ENCODE measurements at regions not wholly inside any gene's neighbourhood (a gene's known extent, or its start where the extent isn't known, plus 50 kb on each side); places are given as distances from the start of the nearest gene placed in this dataset.
"Not testable (repeated sequence)": the region's sequence is repeated elsewhere in the genome, so short reads cannot be mapped to it uniquely, and the experiment has no call there.

DNA sequence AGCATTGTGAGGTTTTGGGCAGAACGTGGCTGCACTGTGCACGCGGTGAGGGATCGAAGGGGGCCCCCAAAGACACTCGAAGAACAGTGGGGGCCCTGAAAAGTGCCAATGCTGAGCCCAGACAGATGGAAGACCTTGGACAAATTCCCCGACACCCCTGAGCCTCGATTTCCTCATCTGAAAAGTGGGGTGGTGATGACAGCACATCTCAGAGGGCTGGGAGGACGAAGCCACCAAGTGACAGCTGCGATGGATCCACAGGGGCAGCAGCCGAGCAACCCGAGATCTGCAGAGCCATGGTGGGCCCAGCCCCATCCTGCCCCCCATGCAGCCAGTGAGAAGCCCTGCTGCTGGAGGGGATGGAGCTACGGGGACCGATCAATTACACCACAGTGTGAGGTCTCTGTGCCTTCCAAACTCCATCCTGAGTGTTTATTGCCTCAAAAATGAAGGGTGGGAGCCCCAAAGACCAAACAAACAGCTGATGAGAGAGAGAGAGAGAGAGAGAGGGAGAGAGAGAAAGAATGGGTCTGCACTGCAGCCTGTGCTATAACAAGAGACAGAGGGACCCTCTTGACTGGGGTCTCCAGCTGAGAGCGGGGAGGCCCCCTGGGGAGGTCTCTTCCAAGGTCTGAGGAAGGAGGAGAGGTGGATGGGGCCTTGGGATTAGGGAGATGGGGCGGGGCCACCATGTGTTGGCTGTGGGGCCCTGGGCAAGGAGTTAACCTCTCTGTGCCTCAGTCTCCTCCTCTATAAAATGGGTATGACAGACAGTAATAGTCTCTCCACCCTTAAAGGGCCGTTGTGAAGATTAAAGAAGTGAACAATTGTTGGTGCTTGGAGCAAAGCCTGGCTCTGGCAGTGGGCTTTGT is 134.4 kb upstream of the IER5L start:
- ATAC-seq (no peak), DNase-seq (no peak)

DNA sequence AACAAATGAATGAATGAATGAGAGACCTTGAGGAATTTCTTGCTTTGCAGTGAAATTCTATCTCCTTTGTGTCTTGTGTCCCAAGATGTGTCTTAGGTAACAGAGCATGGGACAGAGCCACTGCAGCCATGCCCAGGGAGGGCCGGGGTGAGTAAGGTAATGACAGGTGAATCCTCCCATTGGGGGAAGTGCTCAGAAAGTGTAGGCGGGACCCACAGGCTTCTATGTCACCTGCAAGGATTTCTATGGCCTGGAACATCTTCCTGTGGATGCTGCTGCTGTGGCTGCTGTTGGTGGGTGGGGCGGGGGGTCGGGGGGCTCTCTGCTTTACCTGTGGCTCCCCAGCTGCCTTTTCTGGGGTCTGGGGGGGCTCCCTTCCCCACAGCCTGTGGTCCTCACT is 133.6 kb upstream of the IER5L start:
- no peak for DNase-seq
- no peak for ATAC-seq

DNA sequence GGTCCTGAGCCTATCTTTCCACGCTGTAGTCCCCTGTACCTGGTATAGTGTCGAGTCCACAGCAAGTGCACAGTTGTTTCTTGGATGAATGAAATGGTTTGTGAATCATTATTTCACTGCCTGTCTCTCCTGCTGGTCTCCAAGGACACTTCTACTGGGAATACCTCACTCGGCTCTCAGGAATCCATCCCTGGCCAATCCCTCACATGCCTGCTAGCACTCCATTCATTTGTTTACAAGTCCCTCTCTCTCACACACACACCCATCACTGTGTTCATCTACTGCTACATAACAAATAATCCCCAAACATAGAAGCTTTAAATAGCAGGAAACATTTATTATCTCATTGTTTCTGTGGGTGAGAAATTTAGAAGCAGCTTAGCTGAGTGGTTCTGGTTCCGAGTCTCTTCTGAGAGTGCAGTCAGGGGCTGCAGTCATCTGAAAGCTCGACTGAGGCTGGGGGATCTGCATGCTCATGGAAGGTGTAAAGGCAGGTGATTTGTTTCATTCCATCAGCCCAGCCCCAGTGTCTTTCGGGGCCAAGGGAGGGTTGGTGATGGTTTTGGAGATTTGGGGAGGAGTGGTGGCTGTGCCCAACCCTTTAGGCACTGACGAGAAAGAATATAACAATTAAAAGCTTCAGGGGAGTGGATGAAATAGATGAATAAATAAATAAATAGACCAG is 132.7 kb upstream of the IER5L start:
- DNase-seq (no peak), ATAC-seq (no peak)

DNA sequence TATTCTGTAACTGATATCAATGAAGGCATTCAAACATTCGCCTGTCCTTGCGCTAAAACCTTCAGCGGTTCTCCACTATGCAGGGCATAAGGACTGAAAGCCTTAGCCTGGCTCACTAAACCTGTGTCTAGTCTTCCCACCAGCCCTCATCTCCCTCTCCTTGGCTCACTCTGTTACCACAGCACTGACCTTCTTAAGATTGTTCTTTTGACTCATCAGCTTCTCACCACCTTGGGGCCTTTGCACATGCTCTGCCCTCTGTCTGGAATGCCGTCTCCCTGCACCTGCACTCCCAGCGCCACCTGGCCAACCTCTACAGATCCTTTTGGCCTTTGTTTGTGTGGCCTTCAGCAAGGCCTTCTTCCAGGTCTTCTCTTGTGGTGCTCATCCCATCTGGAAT is 131.8 kb upstream of the IER5L start:
- no peak for ATAC-seq
- no peak for DNase-seq

DNA sequence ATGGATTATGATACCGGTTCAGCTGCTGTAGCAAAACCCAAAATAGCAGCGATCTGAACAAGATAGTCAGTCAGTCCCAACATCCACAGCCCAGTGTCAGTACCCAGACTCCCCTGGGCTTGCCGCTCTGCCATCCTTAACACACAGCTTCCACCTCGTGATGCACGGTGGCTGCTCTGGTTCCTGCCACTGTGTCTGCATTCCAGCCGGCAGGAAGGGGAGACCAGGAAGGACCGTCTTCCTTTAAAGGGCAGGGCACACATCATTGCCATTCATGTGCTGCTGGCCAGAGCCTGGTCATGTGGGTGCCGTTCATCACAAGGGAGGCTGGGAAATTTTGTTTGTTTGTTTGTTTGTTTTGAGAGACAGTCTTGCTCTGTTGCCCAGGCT is 131.0 kb upstream of the IER5L start:
- ATAC-seq, result no peak
- DNase-seq, result no peak

DNA sequence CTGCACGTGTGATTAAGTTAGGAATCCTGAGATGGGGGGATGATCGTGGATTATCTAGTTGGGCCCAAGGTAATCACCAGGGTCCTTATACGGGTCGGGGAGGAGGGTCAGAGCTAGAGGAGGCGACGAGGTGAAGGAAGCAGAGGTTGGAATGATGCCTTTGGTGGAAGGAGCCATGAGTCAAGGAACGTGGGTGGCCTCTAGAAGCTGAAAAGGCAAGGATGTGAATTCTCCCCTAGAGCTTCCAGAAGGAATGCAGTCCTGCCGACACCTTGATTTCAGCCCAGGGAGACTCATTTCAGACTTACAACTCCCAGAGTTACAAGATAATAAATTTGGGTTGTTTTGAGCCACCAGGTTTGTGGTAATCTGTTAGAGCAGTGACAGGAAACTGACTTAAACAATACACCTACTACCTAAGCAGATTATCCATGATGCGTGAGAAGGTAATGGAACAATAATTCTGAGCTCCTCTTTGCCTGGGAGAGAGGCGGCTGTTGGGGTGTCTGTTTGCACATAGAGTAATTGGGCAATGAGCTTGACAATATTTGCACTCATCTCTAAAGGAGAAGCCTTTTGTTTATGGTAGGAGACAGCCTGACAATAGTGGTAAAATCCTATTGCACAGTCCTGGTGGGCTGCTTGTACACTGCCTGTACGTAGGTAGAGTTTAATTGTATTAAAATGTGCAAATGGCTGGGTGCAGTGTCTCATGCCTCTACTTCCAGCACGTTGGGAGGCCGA is 129.3 kb upstream of the IER5L start:
- ATAC-seq (no peak), DNase-seq (peak; percentile 2)

DNA sequence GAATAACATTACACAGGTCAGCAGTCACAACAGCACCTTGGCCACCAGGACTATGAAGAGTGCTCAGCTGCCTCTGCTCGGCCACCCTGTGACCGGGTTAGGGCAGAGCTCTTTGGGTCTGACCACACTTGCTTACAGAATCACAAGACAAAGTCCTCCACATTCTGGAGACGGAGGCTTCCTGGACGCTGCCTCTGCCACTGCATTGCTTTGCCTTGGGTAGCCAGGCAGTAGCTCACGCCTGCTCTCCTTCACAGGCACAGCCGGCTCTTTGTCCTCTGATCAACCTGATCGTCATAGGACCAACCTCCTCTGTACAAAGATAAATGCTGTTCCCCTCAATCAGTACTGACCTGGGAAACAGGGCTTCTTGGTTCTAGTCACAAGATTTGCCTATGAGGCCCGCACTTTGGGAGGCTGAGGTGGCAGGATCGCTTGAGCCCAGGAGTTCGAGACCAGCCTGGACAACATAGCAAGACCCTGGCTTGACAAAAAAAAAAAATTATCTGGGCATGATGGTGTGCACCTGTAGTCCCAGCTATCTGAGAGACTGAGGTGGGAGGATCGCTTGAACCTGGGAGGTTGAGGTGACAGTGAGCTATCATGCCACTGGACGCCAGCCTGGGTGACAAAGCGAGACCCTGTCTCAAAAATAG is 128.4 kb upstream of the IER5L start:
- no peak for ATAC-seq

DNA sequence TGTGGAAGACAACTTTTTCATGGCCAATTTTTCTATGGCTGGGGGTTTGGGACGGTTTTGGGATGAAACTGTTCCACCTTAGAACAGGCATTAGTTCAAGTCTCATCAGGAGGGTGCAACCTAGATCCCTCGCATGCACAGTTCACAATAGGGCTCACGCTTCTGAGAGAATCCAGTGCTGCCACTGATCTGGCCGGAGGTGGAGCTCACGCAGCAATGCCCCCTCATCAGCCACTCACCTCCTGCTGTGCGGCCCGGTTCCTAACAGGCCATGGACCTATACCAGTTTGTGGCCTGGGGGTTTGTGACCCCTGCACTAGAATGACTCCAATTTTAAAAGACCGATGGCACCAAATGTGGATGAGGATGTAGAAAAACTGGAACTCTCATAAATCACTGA is 127.2 kb upstream of the IER5L start:
- ATAC-seq, result no peak

More for the DNA sequence above, 128.4 kb upstream of the IER5L start:
- no peak for DNase-seq

DNA sequence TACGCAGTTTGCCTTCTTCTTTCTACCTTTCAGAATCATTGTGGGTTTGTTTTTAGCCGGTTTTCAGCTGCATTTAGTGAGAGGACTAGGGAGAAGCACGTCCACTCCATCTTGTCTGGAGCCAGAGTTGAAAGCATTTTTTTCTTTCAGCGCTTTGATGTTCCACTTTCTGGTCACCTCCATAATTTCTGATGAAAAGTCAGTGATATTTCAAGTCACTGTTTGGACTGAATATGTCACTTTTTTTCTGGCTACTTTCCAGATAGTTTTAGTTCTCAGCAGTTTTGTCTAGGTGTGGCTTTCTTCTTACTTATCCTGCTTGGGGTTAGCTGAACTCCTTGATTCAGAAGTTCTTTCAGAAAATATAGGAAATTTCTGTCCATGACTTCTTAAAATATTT is 123.9 kb upstream of the IER5L start:
- no peak for ATAC-seq

More for the DNA sequence above, 127.2 kb upstream of the IER5L start:
- DNase-seq, result no peak

DNA sequence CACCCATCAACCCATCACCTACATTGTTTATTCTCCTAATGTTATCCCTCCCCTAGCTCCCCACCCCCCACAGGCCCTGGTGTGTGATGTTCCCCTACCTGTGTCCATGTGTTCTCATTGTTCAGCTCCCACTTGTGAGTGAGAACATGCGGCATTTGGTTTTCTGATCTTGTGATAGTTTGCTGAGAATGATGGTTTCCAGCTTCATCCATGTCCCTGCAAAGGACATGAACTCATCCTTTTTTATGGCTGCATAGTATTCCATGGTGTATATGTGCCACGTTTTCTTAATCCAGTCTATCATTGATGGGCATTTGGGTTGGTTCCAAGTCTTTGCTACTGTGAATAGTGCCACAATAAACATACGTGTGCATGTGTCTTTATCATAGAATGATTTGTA is 118.1 kb upstream of the IER5L start:
- DNase-seq, ATAC-seq: not testable (repeated sequence)

More for the DNA sequence above, 123.9 kb upstream of the IER5L start:
- no peak for DNase-seq

DNA sequence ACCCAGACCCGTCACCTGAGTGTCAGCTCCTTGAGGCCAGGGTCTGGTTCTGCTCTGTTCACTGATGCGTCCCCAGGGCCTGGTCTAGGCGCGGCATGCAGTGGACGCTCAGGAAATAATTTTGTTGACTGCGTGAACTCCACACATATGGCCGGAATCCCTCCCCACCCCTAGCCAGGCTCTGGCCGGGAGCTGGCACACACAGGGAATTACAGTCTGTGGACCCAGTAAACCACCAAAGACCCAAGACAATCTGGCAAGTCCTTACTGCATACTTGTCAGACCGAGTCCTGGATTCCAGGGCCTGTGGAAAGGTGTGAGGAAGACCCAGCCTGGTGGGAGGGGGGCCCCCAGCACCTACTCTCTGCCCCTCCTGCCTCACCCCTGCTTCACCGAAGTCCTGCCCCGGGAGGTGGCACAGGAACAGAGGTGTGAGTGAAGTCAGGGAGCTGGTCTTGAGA is 113.0 kb upstream of the IER5L start:
- ATAC-seq, result no peak
- DNase-seq, result no peak

DNA sequence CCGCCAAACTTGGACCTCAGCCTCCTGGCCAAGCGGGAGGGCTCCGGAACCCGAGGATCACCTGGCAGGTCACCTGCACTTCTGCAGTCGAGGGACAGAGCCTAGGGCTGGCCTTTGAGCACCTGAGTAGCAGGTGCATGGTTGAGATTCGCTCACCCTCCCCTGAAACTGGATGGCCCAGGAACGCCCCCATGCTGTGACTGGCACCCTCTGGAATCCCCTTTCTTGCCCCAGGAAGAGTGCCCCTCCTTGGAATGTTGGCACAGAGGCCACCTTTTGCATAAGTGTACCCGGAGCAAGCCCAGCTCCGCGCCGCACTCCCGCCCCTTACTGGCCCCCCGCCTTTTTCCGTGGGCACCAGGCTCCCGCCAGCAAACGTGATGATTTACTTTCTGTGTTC is 112.5 kb upstream of the IER5L start:
- no peak for ATAC-seq
- no peak for DNase-seq

DNA sequence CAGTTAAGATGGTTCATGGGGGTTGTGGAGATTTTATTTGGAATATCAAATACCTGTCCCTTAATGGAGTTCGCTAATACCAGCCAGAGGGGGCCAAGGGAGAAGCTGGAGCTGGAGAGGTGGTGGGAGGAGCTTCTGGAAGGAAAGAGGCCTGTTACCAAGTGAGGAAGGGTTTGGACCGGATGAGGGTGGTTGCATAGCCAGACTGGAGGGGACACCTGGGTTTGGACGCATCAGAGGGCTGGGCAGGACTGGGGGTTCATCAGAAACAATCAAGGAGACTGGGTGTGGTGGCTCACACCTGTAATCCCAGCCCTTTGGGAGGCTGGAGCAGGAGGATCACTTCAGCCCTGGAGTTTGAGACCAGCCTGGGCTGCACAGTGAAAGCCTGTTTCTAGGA is 111.8 kb upstream of the IER5L start:
- DNase-seq, result no peak
- ATAC-seq, result no peak

DNA sequence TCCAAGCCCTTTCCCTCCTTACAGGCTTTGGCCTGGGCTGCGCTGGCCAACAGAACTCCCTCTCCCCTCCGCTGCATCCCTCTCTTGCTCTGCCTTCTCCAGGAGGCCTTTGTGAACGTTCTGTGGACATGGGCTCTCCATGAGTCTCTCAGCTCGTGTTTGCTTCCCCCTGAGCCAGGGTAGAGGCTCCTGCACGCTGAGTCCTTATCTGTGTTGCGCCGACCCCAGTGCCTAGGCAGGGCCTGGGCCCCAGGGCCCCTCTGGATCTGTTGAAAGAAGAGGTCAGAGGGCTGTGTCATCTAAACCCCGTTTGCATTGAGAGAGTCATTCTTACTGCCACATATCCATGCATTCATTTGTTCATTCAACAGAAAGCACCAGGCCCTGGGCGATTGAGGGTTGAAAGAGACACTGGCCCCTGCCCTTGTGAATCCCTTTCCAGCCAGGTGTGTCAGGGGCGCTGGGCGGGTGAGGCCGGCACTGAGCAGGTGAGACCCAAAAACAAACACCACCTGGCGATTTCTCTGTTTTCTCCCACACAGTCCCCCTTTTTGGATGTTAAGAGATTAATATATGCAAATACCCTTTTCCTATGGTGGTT is 111.2 kb upstream of the IER5L start:
- no peak for ATAC-seq
- DNase-seq, result no peak

DNA sequence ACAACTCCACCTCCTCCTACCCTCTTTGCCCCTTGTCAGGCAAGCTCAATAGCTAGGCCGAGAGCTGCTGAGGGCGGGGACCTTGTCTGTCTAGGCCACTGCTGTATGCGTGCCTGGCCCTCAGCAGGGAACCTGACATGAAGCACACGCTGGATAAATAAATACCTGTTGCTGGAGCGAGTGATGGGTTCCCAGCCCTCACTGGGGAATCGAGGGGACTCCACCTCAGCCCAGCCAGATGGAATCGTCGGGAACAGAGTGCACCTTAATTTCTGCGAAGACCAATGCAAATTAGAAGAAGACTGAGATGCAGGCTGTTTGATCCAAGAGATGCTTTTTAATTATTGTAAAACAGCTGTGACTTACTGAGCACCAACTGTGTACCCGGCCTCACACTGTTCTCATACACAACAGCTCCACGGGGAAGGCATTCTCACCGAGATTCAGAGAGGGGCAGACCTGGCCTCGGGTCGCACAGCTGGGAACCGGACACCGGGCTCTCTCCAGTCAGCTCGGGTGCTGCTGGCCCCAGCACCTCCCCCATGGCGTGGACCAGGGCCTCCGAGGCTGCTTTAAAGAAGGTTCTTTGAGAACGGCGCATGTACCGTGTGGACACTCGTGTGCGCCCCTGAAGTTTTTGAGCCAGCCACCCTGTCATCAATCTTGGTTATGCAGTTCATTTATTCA is 109.7 kb upstream of the IER5L start:
- ATAC-seq (no peak), DNase-seq (no peak)

DNA sequence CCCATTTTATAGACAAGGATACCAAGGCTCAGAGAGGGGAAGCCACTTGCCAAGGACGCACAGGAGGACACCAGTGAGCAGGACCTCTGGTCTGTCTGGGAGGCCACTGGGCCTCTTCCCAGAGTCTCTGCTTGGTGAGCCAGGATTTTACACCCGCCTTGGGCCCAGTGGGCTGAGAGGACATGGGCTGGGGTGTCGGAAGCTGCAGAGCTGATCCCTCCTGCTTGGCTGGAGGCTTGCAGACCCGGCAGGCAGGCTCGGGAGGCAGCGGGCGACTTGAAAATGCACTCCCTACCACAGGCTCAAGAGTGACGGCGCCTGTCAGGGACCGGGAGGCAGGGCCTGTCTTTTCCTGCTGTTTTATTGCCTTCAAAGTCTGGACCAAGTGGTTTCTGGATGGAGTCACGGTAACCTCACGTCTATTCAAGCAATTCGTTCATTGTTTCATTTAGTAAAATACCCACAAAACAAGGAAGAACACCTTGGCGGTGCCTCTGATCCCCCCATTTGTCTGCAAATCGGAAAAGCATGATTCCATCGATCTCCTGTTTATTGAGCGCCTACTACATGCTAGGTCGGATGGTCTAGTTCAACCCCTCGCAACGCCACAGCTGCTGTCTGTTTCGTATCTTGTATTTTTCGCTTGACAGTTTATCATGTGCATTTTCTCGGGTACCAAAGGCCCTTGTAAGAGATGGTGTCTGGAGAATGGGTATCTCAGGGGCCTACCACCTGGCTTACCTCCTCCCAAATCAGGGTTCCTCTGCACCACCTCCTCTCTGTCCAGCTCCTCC is 108.1 kb upstream of the IER5L start:
- ATAC-seq (no peak), DNase-seq (no peak)

DNA sequence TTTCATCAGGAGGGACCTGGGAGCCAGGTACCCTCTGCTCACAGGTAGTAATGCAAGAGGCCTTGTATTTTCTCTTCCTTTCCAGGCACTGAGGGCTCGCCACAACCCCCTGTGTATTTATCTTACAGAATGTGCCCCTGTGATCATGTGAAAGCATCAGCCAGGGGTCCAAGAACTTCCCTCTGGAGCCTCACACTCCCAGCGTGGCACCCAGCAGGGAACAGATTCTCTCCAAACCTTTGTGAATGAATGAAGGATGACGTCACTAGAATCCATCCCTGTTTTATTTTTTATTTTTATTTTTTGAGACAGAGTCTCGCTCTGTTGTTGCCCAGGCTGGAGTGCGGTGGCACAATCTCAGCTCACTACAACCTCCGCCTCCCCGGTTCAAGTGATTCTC is 107.3 kb upstream of the IER5L start:
- no peak for ATAC-seq
- DNase-seq, result no peak

DNA sequence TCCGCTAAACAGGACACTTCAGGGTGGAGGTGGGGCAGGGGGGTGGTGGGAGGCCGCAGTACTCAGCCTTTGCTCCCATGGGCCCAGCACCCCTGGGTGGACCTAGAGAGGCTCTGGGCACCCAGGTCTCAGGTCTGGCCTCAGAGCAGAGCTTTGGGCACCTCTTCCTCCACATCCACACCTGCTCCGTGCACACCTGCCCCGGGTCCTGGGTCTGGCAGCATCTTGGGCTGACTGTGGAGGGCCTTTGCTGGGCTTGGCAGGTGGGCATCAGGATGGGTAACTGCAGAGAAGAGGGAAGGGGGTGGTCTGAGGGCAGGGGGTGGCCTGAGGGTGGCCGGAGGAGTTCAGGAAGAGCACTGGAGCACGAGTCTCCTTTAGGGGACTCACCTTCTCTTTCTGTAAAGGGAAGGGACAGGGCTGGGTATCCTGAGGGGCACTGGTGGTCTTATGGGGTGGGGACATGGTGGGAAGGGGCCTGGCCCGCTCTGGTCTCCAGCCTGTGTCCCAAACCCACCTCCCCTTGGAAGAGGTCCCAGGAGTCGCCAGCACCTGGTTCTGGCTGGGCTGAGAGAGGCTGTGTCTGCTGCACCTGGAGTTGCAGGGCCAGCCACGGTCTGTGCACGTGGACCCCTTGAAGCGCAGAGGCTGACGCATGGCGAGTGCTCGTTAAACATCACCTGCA is 106.7 kb upstream of the IER5L start:
- DNase-seq (no peak), ATAC-seq (no peak)

DNA sequence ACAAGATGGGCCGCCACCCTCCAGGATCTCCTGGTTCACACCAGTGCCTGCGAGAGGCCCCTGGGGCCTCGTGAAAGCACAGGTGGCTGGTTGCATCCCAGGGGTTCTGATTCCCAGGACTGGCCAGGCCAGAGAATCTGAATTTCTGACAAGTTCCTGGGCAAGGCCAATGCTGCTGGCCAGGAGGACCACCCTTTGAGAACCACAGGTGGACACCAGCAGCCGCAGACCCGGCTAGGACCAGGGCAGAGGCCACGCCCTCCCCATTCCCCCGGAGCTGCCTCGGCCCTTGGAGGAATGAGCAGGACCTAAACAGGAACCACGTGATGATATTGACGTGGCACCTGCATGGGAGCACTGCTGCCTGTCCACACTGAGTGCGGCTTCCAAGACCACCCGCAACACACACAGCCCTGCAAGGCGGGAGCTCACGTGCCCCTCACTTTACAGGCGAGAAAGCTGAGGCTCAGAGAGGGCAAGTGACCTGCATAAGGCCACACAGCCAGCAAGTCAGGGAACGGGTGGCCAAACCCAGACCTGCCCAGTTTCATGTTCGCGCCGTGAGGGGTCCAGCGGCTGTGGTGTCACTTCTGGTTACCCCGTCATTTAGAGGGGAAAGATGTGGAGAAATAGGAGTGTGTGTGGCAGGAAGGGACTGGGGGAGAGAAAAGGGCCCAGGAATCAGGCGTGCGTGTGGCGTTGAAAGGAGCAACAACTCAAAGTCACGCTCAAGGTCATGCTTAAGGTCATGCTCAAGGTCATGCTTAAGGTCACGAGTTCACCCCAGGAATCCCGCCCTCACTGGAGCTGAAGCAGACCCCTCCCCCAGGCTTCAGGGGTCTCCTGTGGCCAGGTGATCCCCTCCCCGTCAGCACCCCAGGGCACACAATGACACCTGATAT is 105.9 kb upstream of the IER5L start:
- DNase-seq (no peak), ATAC-seq (no peak)

Data from stimulated activated naive CD8-positive, alpha-beta T cell treated with anti-CD3 and anti-CD28 coated beads, Interleukin-15, Interleukin-2, amounts not matched to agents 100 U/mL and 50 U/mL, for 24 hours (primary cell).